ENCODE measurements at regions not wholly inside any gene's neighbourhood (a gene's known extent, or its start where the extent isn't known, plus 50 kb on each side); places are given as distances from the start of the nearest gene placed in this dataset.

GRCh38 chr4:138655286-138655685 lies 360.3 kb upstream of the NOCT start:
- TF ChIP-seq YY1 (IDR thresholded peaks at IDR 0.05; ENCODE audit: insufficient read depth, insufficient read length) (no peak), ZNF274 (IDR thresholded peaks at IDR 0.05; ENCODE audit: low read depth, low read length) (no peak)
